ENCODE measurements at regions not wholly inside any gene's neighbourhood (a gene's known extent, or its start where the extent isn't known, plus 50 kb on each side); places are given as distances from the start of the nearest gene placed in this dataset.

DNA sequence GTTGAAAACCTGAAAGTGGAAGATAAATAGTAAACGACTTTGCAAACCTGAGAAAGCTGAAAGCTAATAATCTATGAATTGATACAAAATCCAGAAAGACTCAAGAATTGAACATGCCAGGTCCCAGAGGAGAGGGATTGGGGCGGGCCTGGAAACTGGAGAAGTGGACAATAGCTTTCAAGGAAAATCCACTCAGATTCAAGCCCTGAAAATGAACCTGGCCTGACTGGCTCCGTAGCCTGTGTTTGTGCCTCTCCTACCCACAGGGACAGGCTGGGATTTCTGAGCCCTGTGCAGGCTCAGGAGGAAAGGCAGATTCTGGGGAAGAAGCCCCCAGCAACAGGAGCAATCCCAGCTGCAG, 274.8 kb upstream of the HS6ST1 start:
- H3K4me1 ChIP-seq (ENCODE audit: control insufficient read depth in 4 of 4, insufficient read depth in 4 of 4, low read length in 3 of 4), result peaks cover 4 to 38% (median 26%) of the 10 kb centered on the region in 4 donors
- H3K4me3 ChIP-seq (ENCODE audit: low read depth in 1 of 3, low read length in 3 of 3), result peak overlapping the region; percentile 41 to 54 (median 44)
- H3K27me3 ChIP-seq (ENCODE audit: control insufficient read depth in 4 of 4, insufficient read depth in 4 of 4, low read length in 3 of 4), result no peaks in the 10 kb centered on the region
- no peak overlapping the region for H3K9ac ChIP-seq (ENCODE audit: low read depth in 1 of 2, low read length in 2 of 2)
- H3K27ac ChIP-seq (ENCODE audit: low read depth in 1 of 2, low read length in 2 of 2), result peak overlapping the region; percentile 73 to 93
- DNase-seq (ENCODE audit: low spot score), result no peak
- H3K36me3 ChIP-seq (ENCODE audit: control insufficient read depth in 4 of 4, insufficient read depth in 3 of 4, low read depth in 1 of 4, low read length in 3 of 4), result no peaks in the 10 kb centered on the region
- WGBS, result 77% methylated on average over 3 of the region's 3 CpGs
- TF ChIP-seq NR2F2 (IDR thresholded peaks at IDR 0.05), result no peak
- TF ChIP-seq, protein P1, sequence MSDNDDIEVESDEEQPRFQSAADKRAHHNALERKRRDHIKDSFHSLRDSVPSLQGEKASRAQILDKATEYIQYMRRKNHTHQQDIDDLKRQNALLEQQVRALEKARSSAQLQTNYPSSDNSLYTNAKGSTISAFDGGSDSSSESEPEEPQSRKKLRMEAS (IDR thresholded peaks at IDR 0.05), result no peak
- no peaks in the 10 kb centered on the region for H3K9me3 ChIP-seq (ENCODE audit: control insufficient read depth in 4 of 4, low read length in 3 of 4)

DNA sequence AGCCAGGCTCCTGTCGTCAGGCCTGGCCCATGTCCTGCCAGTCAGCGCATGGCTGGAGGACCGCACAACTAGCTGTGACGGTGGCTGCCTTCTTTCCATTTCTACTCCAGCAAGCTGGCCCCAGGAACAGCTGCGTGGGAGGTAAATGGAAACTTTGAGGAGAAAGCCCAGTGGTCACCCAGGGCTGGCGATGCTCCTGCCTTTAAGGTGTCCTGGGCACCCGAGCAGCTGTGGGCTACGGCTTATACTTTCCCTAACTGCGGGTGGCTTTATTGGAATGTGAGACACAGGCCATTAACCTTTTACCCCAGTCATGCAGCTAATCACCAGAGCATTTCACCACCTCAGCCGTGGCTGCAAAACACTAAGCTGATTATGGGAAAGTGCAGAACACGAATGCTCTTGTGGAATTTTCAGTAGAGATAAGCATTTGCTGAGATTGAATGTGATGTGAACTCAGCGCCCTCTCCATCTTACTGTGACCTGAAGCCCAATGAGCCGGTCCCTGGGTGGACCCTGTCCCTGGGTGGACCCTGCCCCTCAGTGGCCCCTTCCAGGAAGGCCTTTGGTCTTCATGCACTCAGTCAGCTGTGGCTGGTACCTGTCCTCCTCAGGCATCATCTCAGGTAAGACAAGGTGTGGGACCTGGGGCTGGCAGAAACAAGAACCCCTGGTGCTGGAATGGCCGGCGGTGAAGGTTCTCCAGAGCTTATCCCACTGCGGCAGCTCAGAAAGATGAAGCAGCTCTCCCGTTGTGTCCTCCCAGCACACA, 275.4 kb upstream of the HS6ST1 start:
- H3K27me3 ChIP-seq (ENCODE audit: control insufficient read depth in 4 of 4, insufficient read depth in 4 of 4, low read length in 3 of 4), result no peaks in the 10 kb centered on the region
- H3K9ac ChIP-seq (ENCODE audit: low read depth in 1 of 2, low read length in 2 of 2), result peak overlapping the region in 1 of 2 donors; percentile 30
- H3K36me3 ChIP-seq (ENCODE audit: control insufficient read depth in 4 of 4, insufficient read depth in 3 of 4, low read depth in 1 of 4, low read length in 3 of 4), result no peaks in the 10 kb centered on the region
- DNase-seq (ENCODE audit: low spot score), result no peak
- no peaks in the 10 kb centered on the region for H3K9me3 ChIP-seq (ENCODE audit: control insufficient read depth in 4 of 4, low read length in 3 of 4)
- TF ChIP-seq RAD21 (IDR thresholded peaks at IDR 0.05), result peak; percentile 34 to 53
- TF ChIP-seq SP1 (IDR thresholded peaks at IDR 0.05), result peak; percentile 86
- TF ChIP-seq, protein P2, sequence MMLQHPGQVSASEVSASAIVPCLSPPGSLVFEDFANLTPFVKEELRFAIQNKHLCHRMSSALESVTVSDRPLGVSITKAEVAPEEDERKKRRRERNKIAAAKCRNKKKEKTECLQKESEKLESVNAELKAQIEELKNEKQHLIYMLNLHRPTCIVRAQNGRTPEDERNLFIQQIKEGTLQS (IDR thresholded peaks at IDR 0.05), result no peak
- peak; percentile 19 for TF ChIP-seq FOXA2 (IDR thresholded peaks at IDR 0.05)
- no peak for TF ChIP-seq GABPA (IDR thresholded peaks at IDR 0.05 in 1 of 2, conservative IDR thresholded peaks at IDR 0.05 in 1 of 2)
- TF ChIP-seq, protein P3, sequence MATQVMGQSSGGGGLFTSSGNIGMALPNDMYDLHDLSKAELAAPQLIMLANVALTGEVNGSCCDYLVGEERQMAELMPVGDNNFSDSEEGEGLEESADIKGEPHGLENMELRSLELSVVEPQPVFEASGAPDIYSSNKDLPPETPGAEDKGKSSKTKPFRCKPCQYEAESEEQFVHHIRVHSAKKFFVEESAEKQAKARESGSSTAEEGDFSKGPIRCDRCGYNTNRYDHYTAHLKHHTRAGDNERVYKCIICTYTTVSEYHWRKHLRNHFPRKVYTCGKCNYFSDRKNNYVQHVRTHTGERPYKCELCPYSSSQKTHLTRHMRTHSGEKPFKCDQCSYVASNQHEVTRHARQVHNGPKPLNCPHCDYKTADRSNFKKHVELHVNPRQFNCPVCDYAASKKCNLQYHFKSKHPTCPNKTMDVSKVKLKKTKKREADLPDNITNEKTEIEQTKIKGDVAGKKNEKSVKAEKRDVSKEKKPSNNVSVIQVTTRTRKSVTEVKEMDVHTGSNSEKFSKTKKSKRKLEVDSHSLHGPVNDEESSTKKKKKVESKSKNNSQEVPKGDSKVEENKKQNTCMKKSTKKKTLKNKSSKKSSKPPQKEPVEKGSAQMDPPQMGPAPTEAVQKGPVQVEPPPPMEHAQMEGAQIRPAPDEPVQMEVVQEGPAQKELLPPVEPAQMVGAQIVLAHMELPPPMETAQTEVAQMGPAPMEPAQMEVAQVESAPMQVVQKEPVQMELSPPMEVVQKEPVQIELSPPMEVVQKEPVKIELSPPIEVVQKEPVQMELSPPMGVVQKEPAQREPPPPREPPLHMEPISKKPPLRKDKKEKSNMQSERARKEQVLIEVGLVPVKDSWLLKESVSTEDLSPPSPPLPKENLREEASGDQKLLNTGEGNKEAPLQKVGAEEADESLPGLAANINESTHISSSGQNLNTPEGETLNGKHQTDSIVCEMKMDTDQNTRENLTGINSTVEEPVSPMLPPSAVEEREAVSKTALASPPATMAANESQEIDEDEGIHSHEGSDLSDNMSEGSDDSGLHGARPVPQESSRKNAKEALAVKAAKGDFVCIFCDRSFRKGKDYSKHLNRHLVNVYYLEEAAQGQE (IDR thresholded peaks at IDR 0.05), result peak; percentile 62
- TF ChIP-seq TAF1 (conservative IDR thresholded peaks at IDR 0.05), result no peak
- no peak for TF ChIP-seq FOXA1 (IDR thresholded peaks at IDR 0.05)
- no peak for TF ChIP-seq EGR1 (IDR thresholded peaks at IDR 0.05; ENCODE audit: low read depth in 2 of 2)
- peak; percentile 59 for TF ChIP-seq YY1 (IDR thresholded peaks at IDR 0.05)
- peak; percentile 61 for TF ChIP-seq NR2F2 (IDR thresholded peaks at IDR 0.05)
- TF ChIP-seq, protein P1 (IDR thresholded peaks at IDR 0.05), result peak; percentile 20
- no peak for TF ChIP-seq HNF4G (IDR thresholded peaks at IDR 0.05)
- peak; percentile 60 to 78 for TF ChIP-seq HNF4A (conservative IDR thresholded peaks at IDR 0.05)
- TF ChIP-seq RXRA (IDR thresholded peaks at IDR 0.05), result peak; percentile 98
- H3K27ac ChIP-seq (ENCODE audit: low read depth in 1 of 2, low read length in 2 of 2), result peak overlapping the region; percentile 73 to 93
- WGBS, result 64% methylated on average over 17 of the region's 17 CpGs
- H3K4me3 ChIP-seq (ENCODE audit: low read depth in 1 of 3, low read length in 3 of 3), result peak overlapping the region; percentile 41 to 71 (median 54)
- peaks cover 4 to 38% (median 26%) of the 10 kb centered on the region in 4 donors for H3K4me1 ChIP-seq (ENCODE audit: control insufficient read depth in 4 of 4, insufficient read depth in 4 of 4, low read length in 3 of 4)

Data from liver (tissue), 7 donors.